A549 (cell line): ENCODE measurements at regions not wholly inside any gene's neighbourhood (a gene's known extent, or its start where the extent isn't known, plus 50 kb on each side); places are given as distances from the start of the nearest gene placed in this dataset.

ENCODE experiments used
- ATAC-seq, 2 experiments: fragments of 200-7000 bp in 1 of 2; fragments of >200 bp in 1 of 2; cut with Nextera tagmentation in 1 of 2; cut with Tn5 transposase in 1 of 2; 3 replicates each; pipeline versions ENCODE4 v1.8.0 to v1.9.1; 2018 to 2020; ENCODE audit warnings: mild to moderate bottlenecking in 1 of 2, moderate library complexity in 1 of 2
- CTCF ChIA-PET: fragments of 300-600 bp; sonication (Branson Sonifier 250); formaldehyde crosslinking; extraction: SDS; loops from one replicate; lab custom pipeline; 2021; ENCODE audit warnings: antibody characterized with exemption, inconsistent platforms; lab: Yijun Ruan, JAX
- POLR2A ChIA-PET: fragments of 350-600 bp; formaldehyde crosslinking; extraction: SDS; loops from one replicate; lab custom pipeline; 2021; ENCODE audit warnings: antibody characterized with exemption, inconsistent platforms; lab: Yijun Ruan, JAX
- DNase-seq, 2 experiments: peaks; one replicate each; pipeline versions ENCODE4 v3.0.0 to v3.0.0-alpha.2; 2011 to 2016; ENCODE audit warnings: low read depth in 1 of 2, low spot score in 1 of 2
- FAIRE-seq: peaks from 2 replicates; lab custom pipeline; 2011; peaks lifted over from hg19 to GRCh38; lab: Jason Lieb, UNC
- H3K27ac ChIP-seq, 2 experiments: fragments of >200 bp; sonication (Bioruptor Twin); formaldehyde crosslinking; 3 replicates each; pipeline ENCODE4 v1.5.1; 2016 to 2017
- H3K4me1 ChIP-seq: fragments of >200 bp; sonication (Bioruptor Twin); formaldehyde crosslinking; 3 replicates; pipeline ENCODE4 v1.6.1; 2016
- H3K4me2 ChIP-seq: fragments of >200 bp; sonication (Bioruptor Twin); formaldehyde crosslinking; 3 replicates; pipeline ENCODE4 v1.6.1; 2016
- H3K4me3 ChIP-seq: fragments of >200 bp; sonication (Bioruptor Twin); formaldehyde crosslinking; 3 replicates; pipeline ENCODE4 v1.5.1; 2016
- H3K9me3 ChIP-seq: fragments of >200 bp; sonication (Bioruptor Twin); formaldehyde crosslinking; 3 replicates; pipeline ENCODE4 v1.6.1; 2016
- BHLHE40 ChIP-seq: IDR thresholded peaks from 2 replicates; pipeline ENCODE4 v1.6.1; 2012; ENCODE audit warnings: low read depth, low read length, inconsistent platforms
- CBX2 ChIP-seq: fragments of 200-600 bp; sonication (generic); IDR thresholded peaks from 2 replicates; pipeline ENCODE4 v1.6.1; 2016; ENCODE audit warnings: low read depth, mild to moderate bottlenecking, borderline replicate concordance
- CHD4 ChIP-seq: fragments of 200-600 bp; sonication (generic); IDR thresholded peaks from 2 replicates; pipeline ENCODE4 v1.6.1; 2016; ENCODE audit warnings: antibody characterized with exemption, mild to moderate bottlenecking, borderline replicate concordance
- EP300 ChIP-seq, 2 experiments: fragments of >200 bp; sonication (Bioruptor Twin); formaldehyde crosslinking; IDR thresholded peaks; 2 replicates in 1 of 2; 3 replicates in 1 of 2; pipeline ENCODE4 v1.6.1; 2016 to 2017
- GATA3 ChIP-seq: IDR thresholded peaks from 2 replicates; pipeline ENCODE4 v1.6.1; 2012; ENCODE audit warnings: borderline replicate concordance
- HDAC2 ChIP-seq: fragments of 200-600 bp; sonication (generic); IDR thresholded peaks from 2 replicates; pipeline ENCODE4 v1.6.1; 2016
- JUN ChIP-seq, 2 experiments: fragments of >200 bp; sonication (Bioruptor Twin); formaldehyde crosslinking; IDR thresholded peaks; 2 replicates in 1 of 2; 3 replicates in 1 of 2; pipeline ENCODE4 v1.6.1; 2016 to 2017
- KDM1A ChIP-seq: fragments of 200-600 bp; sonication (generic); IDR thresholded peaks from 2 replicates; pipeline ENCODE4 v1.6.1; 2016; ENCODE audit warnings: low read depth, mild to moderate bottlenecking
- KDM5A ChIP-seq: fragments of 200-600 bp; sonication (generic); IDR thresholded peaks from 2 replicates; pipeline ENCODE4 v1.6.1; 2016; ENCODE audit warnings: antibody characterized with exemption, mild to moderate bottlenecking
- MAFK ChIP-seq: fragments of 450-650 bp; IDR thresholded peaks from 2 replicates; pipeline ENCODE4 v1.6.1; 2014; ENCODE audit not compliant: partially characterized antibody
- MYC ChIP-seq: IDR thresholded peaks from 2 replicates; pipeline ENCODE4 v1.6.1; 2012; ENCODE audit warnings: mild to moderate bottlenecking, inconsistent platforms, low read length, improper control_type of control experiment, borderline replicate concordance
- NPAS2 ChIP-seq: fragments of 250-450 bp; sonication (Bioruptor Pico); IDR thresholded peaks from 2 replicates; pipeline ENCODE4 v1.8.0; 2022; ENCODE audit warnings: mild to moderate bottlenecking, moderate library complexity, borderline replicate concordance
- POLR2A ChIP-seq: IDR thresholded peaks from 2 replicates; pipeline ENCODE4 v1.6.1; 2012; ENCODE audit warnings: mild to moderate bottlenecking, low read length
- POLR2AphosphoS2 ChIP-seq: conservative IDR thresholded peaks from 2 replicates; pipeline ENCODE4 v1.6.1; 2012; ENCODE audit warnings: low read length, improper control_type of control experiment, inconsistent platforms
- RARB ChIP-seq: fragments of 250-450 bp; sonication (Bioruptor Pico); IDR thresholded peaks from 2 replicates; pipeline ENCODE4 v1.8.0; 2021; ENCODE audit warnings: mild to moderate bottlenecking, moderate library complexity
- REST ChIP-seq: fragments of 200-600 bp; sonication (generic); IDR thresholded peaks from 2 replicates; pipeline ENCODE4 v1.6.1; 2016; ENCODE audit warnings: antibody characterized with exemption, mild to moderate bottlenecking, moderate library complexity
- ZNF302 ChIP-seq: fragments of 250-450 bp; sonication (Bioruptor Pico); IDR thresholded peaks from 2 replicates; pipeline ENCODE4 v1.9.0; 2021; ENCODE audit warnings: inconsistent platforms, mild to moderate bottlenecking, moderate library complexity
- ZSCAN20 ChIP-seq: fragments of 250-450 bp; sonication (Bioruptor Pico); IDR thresholded peaks from 2 replicates; pipeline ENCODE4 v1.8.0; 2022; ENCODE audit warnings: mild to moderate bottlenecking, moderate library complexity
- whole genome bisulfite sequencing: methylation state at CpG from one replicate; pipeline ENCODE4 v1.1.6; 2017; ENCODE audit errors: missing lambda C conversion rate; 5-methylcytosine and 5-hydroxymethylcytosine counted together
- TF ChIP-seq, protein P1 (sequence below): fragments of >200 bp; sonication (Bioruptor Twin); formaldehyde crosslinking; IDR thresholded peaks from 3 replicates; pipeline ENCODE4 v1.6.1; 2016
- TF ChIP-seq, protein P2 (sequence below): fragments of 250-450 bp; sonication (Bioruptor Pico); IDR thresholded peaks from 2 replicates; pipeline ENCODE4 v1.5.0; 2020; ENCODE audit warnings: low read depth, mild to moderate bottlenecking, moderate library complexity

GRCh38 chr5:37936091-37936490, 96.2 kb upstream of the GDNF start:
- H3K9me3 ChIP-seq = no peaks in the 10 kb centered on the region
- DNase-seq = no peak
- WGBS = 2% methylated on average over 5 of the region's 5 CpGs

GRCh38 chr5:37933576-37933975, 93.7 kb upstream of the GDNF start:
- no peak overlapping the region for H3K4me3 ChIP-seq
- DNase-seq (no peak), FAIRE-seq (no peak), ATAC-seq (no peak)
- ChIA-PET POLR2A (no interaction called here), CTCF (interaction anchor here (1.8 kb wide), 1 partner anchor 259 kb away, joined by 6 read pairs; no protein-coding TSS in a partner anchor)
- H3K4me1 ChIP-seq = no peaks in the 10 kb centered on the region
- WGBS = 5% methylated on average over 7 of the region's 7 CpGs
- H3K9me3 ChIP-seq = no peaks in the 10 kb centered on the region
- no peak overlapping the region for H3K27ac ChIP-seq
- TF ChIP-seq POLR2AphosphoS2 (no peak), NPAS2 (CRISPR knock-in tag) (no peak), KDM1A (no peak), BHLHE40 (no peak), REST (no peak), ZSCAN20 (CRISPR knock-in tag) (no peak), ZNF302 (CRISPR knock-in tag) (no peak), GATA3 (no peak), EP300 (IDR thresholded peaks at IDR 0.05) (no peak), CBX2 (no peak), POLR2A (no peak), KDM5A (no peak), MAFK (no peak), CHD4 (no peak)
- TF ChIP-seq, protein P1, sequence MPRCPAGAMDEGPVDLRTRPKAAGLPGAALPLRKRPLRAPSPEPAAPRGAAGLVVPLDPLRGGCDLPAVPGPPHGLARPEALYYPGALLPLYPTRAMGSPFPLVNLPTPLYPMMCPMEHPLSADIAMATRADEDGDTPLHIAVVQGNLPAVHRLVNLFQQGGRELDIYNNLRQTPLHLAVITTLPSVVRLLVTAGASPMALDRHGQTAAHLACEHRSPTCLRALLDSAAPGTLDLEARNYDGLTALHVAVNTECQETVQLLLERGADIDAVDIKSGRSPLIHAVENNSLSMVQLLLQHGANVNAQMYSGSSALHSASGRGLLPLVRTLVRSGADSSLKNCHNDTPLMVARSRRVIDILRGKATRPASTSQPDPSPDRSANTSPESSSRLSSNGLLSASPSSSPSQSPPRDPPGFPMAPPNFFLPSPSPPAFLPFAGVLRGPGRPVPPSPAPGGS = no peak
- TF ChIP-seq, protein P2, sequence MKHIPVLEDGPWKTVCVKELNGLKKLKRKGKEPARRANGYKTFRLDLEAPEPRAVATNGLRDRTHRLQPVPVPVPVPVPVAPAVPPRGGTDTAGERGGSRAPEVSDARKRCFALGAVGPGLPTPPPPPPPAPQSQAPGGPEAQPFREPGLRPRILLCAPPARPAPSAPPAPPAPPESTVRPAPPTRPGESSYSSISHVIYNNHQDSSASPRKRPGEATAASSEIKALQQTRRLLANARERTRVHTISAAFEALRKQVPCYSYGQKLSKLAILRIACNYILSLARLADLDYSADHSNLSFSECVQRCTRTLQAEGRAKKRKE = no peak
- TF ChIP-seq, all 56 proteins: peak for 0
- no peak overlapping the region for H3K4me2 ChIP-seq

More at GRCh38 chr5:37936091-37936490, 96.2 kb upstream of the GDNF start:
- FAIRE-seq (no peak), ATAC-seq (no peak)
- H3K27ac ChIP-seq = no peak overlapping the region
- H3K4me2 ChIP-seq = no peak overlapping the region
- no peaks in the 10 kb centered on the region for H3K4me1 ChIP-seq
- CTCF ChIA-PET = no interaction called here
- POLR2A ChIA-PET = no interaction called here
- TF ChIP-seq EP300 (IDR thresholded peaks at IDR 0.05) = no peak
- no peak for TF ChIP-seq JUN (IDR thresholded peaks at IDR 0.05)
- no peak for TF ChIP-seq RARB
- TF ChIP-seq MYC = no peak
- no peak for TF ChIP-seq HDAC2
- TF ChIP-seq, protein P1 = no peak
- H3K4me3 ChIP-seq = no peak overlapping the region
